ENCODE measurements at regions not wholly inside any gene's neighbourhood (a gene's known extent, or its start where the extent isn't known, plus 50 kb on each side); places are given as distances from the start of the nearest gene placed in this dataset.

DNA sequence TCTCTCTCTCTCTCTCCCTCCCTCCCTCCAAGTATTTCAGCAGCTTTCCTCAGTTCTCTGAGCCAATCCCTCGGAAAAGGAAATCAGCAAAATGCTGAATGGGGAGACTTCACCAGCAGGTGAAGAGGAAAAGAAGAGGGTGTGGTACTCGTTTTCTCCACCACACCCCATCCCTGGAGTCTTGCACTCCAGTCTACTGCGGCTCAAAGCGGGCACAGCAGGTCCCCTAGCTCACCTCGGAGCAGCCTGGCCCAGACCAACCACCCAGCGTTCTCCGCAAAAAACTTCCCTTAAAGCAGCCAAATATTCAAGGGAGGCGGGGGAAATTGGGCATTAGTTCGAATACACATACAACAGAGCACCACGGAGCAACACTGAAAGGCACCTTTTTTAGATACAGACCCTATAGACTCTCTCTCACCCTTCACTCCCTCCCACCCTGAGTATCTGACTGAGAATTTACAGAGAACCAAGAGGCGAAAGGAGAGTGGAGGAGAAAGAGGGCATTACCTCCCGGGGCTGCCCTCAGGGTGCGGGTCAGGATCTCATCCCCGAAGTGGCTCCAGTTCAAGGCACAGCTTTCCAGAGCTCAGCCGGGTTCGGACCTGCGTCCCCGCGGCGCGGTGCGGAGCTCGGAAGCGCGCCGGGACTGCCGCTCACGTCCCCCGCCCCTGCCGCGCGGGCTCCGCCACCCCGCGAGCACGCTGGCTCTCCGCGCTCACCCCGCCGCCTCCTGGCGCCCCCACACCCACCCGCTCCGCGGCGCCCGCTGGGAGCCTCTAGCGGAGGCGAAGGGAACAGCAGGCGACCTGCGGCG lies 1638.5 kb upstream of the C9orf72 start:
- no peak for DNase-seq (ENCODE audit: extremely low spot score)
- peaks cover 0 to 61% (median 34%) of the 10 kb centered on the region in 4 donors for H3K27me3 ChIP-seq

DNA sequence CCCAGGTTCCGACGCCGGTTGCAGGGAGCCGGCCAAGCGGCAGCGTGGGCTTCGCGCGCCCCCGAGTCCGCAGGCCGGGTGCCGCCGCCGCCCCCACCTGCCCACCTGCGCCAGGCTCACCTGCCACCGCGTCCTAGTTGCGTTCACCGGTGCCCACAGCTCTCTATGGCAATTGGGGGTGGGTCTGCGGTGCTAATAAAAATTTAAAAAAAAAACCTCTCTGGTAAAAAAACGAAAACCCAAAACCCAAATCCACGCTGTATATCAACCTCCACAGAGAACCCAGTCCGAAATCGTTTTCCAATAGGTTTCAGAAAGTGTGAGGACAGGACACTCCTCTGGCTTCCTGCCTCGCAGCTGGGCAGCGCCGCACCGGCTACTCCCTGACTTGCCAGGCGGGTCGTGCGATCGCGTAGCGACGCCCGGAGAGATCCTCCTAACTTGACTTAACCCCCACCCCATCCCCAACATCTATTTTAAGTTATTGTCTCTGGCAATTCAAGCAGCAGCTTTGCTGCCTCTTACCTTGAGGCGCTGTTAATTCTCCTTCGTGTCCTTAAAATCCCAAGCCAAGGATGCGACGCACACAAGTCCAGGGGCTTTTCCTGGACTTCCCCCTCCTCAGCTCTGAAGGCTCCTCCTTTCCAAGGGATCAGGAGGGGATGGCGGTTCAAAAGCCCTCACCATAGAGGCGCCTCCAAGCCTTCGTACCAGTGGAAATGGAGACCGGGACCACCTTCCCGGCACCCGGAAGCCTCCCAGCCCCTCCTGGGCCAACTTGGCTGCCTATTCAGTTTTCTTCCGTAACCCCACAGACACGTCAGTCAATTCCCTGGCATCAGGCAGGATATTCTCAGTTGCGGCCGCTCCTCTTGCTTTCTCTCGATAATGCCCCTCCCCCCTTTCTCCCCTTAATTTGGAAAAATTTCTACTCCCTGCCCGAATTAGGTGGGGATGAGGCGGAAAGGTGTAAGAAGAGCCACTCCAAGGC lies 1639.4 kb upstream of the C9orf72 start:
- H3K27ac ChIP-seq (replicated peaks in 1 of 4), result no peak overlapping the region
- H3K4me1 ChIP-seq, result peaks cover 14 to 40% (median 37%) of the 10 kb centered on the region in 4 donors
- TF ChIP-seq EP300 (IDR thresholded peaks at IDR 0.05), result no peak
- TF ChIP-seq, protein P1, sequence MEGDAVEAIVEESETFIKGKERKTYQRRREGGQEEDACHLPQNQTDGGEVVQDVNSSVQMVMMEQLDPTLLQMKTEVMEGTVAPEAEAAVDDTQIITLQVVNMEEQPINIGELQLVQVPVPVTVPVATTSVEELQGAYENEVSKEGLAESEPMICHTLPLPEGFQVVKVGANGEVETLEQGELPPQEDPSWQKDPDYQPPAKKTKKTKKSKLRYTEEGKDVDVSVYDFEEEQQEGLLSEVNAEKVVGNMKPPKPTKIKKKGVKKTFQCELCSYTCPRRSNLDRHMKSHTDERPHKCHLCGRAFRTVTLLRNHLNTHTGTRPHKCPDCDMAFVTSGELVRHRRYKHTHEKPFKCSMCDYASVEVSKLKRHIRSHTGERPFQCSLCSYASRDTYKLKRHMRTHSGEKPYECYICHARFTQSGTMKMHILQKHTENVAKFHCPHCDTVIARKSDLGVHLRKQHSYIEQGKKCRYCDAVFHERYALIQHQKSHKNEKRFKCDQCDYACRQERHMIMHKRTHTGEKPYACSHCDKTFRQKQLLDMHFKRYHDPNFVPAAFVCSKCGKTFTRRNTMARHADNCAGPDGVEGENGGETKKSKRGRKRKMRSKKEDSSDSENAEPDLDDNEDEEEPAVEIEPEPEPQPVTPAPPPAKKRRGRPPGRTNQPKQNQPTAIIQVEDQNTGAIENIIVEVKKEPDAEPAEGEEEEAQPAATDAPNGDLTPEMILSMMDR (IDR thresholded peaks at IDR 0.05), result no peak
- no peak for TF ChIP-seq POLR2A (IDR thresholded peaks at IDR 0.05; ENCODE audit: low read depth)
- no peak for TF ChIP-seq POLR2AphosphoS5 (IDR thresholded peaks at IDR 0.05)
- DNase-seq (ENCODE audit: extremely low spot score), result no peak
- intact Hi-C loops (cut with DNase I), result loop anchor here (10.0 kb wide), 1 partner anchor 438 kb away; no protein-coding TSS in a partner anchor
- H3K36me3 ChIP-seq, result no peaks in the 10 kb centered on the region
- H3K4me3 ChIP-seq, result peak overlapping the region; percentile 46 to 59 (median 50)
- peaks cover 0 to 69% (median 35%) of the 10 kb centered on the region in 4 donors for H3K27me3 ChIP-seq
- 3% methylated on average over 46 of the region's 54 CpGs for WGBS
- H3K9me3 ChIP-seq, result no peaks in the 10 kb centered on the region

More for the DNA sequence above, 1638.5 kb upstream of the C9orf72 start:
- H3K36me3 ChIP-seq, result no peaks in the 10 kb centered on the region
- peaks cover 14 to 40% (median 37%) of the 10 kb centered on the region in 4 donors for H3K4me1 ChIP-seq
- H3K27ac ChIP-seq (replicated peaks in 1 of 4), result no peak overlapping the region
- H3K9me3 ChIP-seq, result no peaks in the 10 kb centered on the region
- H3K4me3 ChIP-seq, result peak overlapping the region; percentile 46 to 59 (median 50)
- WGBS, result 1% methylated on average over 32 of the region's 51 CpGs
- TF ChIP-seq EP300 (IDR thresholded peaks at IDR 0.05) (no peak), POLR2AphosphoS5 (IDR thresholded peaks at IDR 0.05) (no peak), POLR2A (IDR thresholded peaks at IDR 0.05; ENCODE audit: low read depth) (no peak)
- TF ChIP-seq, protein P1 (IDR thresholded peaks at IDR 0.05), result peak; percentile 63 to 85 (median 70)
- intact Hi-C loops (cut with DNase I), result loop anchor here (10.0 kb wide), 1 partner anchor 437 kb away; no protein-coding TSS in a partner anchor

DNA sequence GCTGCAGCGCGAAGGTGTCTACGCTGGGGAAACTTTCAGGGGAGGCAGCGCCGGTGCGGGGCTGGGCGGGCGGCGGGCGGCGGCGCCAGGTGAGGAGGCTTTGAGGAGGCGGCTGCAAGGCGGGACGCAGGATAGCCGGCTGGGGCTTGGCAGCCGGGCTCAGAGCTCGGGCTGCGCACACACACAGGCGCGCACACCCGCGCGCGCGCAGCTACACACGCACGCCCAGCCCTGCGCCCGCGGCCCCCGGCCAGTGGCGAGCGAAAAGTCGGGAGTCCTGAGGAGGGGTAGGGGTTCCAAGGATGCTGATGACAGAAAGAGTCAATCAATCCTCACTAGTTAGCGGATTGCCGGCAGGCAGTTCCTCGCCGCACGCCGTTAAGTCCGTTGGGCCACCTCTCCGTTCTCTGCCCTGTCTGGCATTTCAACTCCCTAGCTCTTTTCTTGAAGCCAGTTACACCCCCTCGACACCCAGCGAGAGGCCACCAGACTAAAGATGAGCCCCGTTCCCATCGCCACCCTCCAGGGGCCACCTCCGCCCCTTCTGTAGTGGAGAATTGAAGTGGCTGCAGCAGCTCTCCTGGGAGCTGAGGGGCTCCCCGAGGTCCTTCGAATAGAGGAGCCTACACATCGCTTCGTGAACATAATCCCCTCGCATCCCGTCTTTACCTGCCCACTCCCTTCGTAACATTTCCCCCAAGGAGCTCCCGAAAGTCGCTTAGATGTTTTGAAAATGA lies 1640.3 kb upstream of the C9orf72 start, which contains the start of gene LINGO2:
Gene LINGO2 (minus strand): TSS at position 185 of the 737 bp plus-strand sequence.
- intact Hi-C loops (cut with DNase I), result loop anchor here (10.0 kb wide), 1 partner anchor 439 kb away; no protein-coding TSS in a partner anchor
- peaks cover 0 to 74% (median 36%) of the 10 kb centered on the region in 4 donors for H3K27me3 ChIP-seq
- under 1% methylated on average over 17 of the region's 57 CpGs for WGBS
- no peak for DNase-seq (ENCODE audit: extremely low spot score)
- H3K36me3 ChIP-seq, result no peaks in the 10 kb centered on the region
- peaks cover 14 to 40% (median 37%) of the 10 kb centered on the region in 4 donors for H3K4me1 ChIP-seq
- H3K9me3 ChIP-seq, result no peaks in the 10 kb centered on the region
- no peak within 1 kb of the TSS for H3K27ac ChIP-seq (replicated peaks in 1 of 4)
- peak within 1 kb of the TSS; percentile 46 to 59 (median 50) for H3K4me3 ChIP-seq
- no peak for TF ChIP-seq EP300 (IDR thresholded peaks at IDR 0.05)
- TF ChIP-seq POLR2A (IDR thresholded peaks at IDR 0.05; ENCODE audit: low read depth), result no peak
- TF ChIP-seq, protein P1 (IDR thresholded peaks at IDR 0.05), result no peak

DNA sequence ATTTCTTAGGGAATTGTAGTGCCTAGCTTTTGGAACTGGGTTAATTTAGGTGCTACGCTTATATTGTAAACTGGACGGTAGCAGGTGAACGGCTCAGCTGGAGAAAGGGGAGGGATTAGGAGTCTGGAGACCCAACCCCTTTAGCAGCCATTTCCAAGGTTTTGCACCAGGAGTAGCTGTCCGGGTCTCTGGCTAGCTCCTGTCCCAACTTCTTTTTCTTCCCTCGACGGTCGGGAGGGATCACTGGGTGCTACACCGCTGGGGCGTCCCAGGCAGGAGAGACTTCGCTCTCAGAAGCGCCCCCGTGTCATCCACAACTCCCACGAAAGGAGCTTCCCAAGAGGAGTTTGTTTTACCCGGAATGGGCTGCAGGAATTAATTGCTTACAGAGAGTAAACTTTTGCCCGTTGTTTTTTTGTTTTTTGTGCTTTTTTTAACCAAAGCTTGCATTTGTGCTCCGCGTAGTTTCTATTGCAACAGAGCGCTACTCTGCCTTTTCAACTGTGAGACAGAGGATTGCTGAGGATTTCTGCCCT lies 1640.9 kb upstream of the C9orf72 start:
- TF ChIP-seq, protein P1 (IDR thresholded peaks at IDR 0.05), result no peak
- TF ChIP-seq POLR2AphosphoS5 (IDR thresholded peaks at IDR 0.05) (no peak), EP300 (IDR thresholded peaks at IDR 0.05) (no peak), POLR2A (IDR thresholded peaks at IDR 0.05; ENCODE audit: low read depth) (no peak)
- no peak for DNase-seq (ENCODE audit: extremely low spot score)
- Histone ChIP-seq H3K27me3 (peaks cover 0 to 74% (median 36%) of the 10 kb centered on the region in 4 donors), H3K27ac (replicated peaks in 1 of 4) (no peak overlapping the region), H3K9me3 (no peaks in the 10 kb centered on the region), H3K4me3 (peak overlapping the region in 3 of 4 donors; percentile 49 to 59 (median 50)), H3K36me3 (no peaks in the 10 kb centered on the region), H3K4me1 (peaks cover 14 to 40% (median 37%) of the 10 kb centered on the region in 4 donors)
- WGBS, result 3% methylated on average over 18 of the region's 18 CpGs
- intact Hi-C loops (cut with DNase I), result loop anchor here (10.0 kb wide), 1 partner anchor 439 kb away; no protein-coding TSS in a partner anchor

All from esophagus muscularis mucosa (tissue), 4 donors.